Endothelial cell (in vitro differentiated cells): ENCODE measurements at regions not wholly inside any gene's neighbourhood (a gene's known extent, or its start where the extent isn't known, plus 50 kb on each side); places are given as distances from the start of the nearest gene placed in this dataset.

Experiments
- DNase-seq: peaks from one replicate; pipeline ENCODE4 v3.0.0; 2021; ENCODE audit warnings: low spot score
- H3K27ac Mint-ChIP-seq: one replicate; pipeline ENCODE4 v1.8.0; 2021; ENCODE audit warnings: mixed read lengths, inconsistent platforms; ENCODE audit not compliant: unreplicated experiment
- H3K27me3 Mint-ChIP-seq: one replicate; pipeline ENCODE4 v1.8.0; 2021; ENCODE audit warnings: mild to moderate bottlenecking, moderate library complexity, mixed read lengths, inconsistent platforms; ENCODE audit not compliant: unreplicated experiment
- H3K36me3 Mint-ChIP-seq: one replicate; pipeline ENCODE4 v1.8.0; 2021; ENCODE audit warnings: mild to moderate bottlenecking, low read depth, mixed read lengths, inconsistent platforms; ENCODE audit not compliant: unreplicated experiment
- H3K4me1 Mint-ChIP-seq: one replicate; pipeline ENCODE4 v1.8.0; 2021; ENCODE audit warnings: mild to moderate bottlenecking, mixed read lengths, inconsistent platforms; ENCODE audit not compliant: unreplicated experiment
- H3K4me3 Mint-ChIP-seq: one replicate; pipeline ENCODE4 v1.8.0; 2021; ENCODE audit warnings: mild to moderate bottlenecking, mixed read lengths, inconsistent platforms; ENCODE audit not compliant: unreplicated experiment
- H3K9me3 Mint-ChIP-seq: one replicate; pipeline ENCODE4 v1.8.0; 2021; ENCODE audit warnings: mixed read lengths, inconsistent platforms; ENCODE audit not compliant: unreplicated experiment
- TF ChIP-seq, protein P1 (sequence below): fragments of 200-600 bp; sonication (generic); IDR thresholded peaks from one replicate; pipeline ENCODE4 v1.5.0; 2021; ENCODE audit warnings: antibody characterized with exemption; ENCODE audit not compliant: unreplicated experiment

DNA sequence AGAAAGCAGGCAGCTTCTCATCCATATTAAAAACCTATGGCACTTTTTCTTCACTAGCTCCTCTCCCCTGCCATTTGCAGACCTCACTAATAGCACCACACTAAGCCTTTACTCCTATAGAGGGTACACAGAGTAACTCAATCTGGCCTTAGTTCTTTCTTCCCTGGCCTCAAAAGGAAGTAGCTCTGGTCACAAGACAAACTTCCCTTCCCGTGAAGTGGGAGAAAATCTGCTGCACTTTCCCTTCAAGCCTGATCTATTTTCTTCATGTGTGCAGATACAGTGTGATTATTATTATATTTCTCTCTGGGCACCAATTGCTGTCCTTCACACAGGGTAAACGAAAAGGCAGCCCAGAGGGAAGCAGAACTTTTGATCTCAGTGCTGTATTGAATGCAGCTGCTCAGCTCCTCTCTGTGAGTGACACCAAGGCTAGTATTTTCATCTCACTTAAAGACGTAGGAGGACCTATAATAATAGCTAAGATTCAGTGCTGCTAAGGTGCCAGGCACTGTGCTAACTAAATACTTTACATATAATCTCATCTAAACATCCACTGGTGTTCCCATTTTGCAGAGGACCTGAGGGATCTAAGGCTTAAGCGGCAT is 61.9 kb upstream of the RASGRP1 start:
- Mint-ChIP-seq H3K4me1 (peaks cover 5% of the 10 kb centered on the region), H3K36me3 (no peaks in the 10 kb centered on the region), H3K9me3 (no peaks in the 10 kb centered on the region), H3K27me3 (no peaks in the 10 kb centered on the region), H3K4me3 (no peak overlapping the region), H3K27ac (no peak overlapping the region)
- TF ChIP-seq, protein P1, sequence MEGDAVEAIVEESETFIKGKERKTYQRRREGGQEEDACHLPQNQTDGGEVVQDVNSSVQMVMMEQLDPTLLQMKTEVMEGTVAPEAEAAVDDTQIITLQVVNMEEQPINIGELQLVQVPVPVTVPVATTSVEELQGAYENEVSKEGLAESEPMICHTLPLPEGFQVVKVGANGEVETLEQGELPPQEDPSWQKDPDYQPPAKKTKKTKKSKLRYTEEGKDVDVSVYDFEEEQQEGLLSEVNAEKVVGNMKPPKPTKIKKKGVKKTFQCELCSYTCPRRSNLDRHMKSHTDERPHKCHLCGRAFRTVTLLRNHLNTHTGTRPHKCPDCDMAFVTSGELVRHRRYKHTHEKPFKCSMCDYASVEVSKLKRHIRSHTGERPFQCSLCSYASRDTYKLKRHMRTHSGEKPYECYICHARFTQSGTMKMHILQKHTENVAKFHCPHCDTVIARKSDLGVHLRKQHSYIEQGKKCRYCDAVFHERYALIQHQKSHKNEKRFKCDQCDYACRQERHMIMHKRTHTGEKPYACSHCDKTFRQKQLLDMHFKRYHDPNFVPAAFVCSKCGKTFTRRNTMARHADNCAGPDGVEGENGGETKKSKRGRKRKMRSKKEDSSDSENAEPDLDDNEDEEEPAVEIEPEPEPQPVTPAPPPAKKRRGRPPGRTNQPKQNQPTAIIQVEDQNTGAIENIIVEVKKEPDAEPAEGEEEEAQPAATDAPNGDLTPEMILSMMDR, result no peak
- DNase-seq, result no peak

DNA sequence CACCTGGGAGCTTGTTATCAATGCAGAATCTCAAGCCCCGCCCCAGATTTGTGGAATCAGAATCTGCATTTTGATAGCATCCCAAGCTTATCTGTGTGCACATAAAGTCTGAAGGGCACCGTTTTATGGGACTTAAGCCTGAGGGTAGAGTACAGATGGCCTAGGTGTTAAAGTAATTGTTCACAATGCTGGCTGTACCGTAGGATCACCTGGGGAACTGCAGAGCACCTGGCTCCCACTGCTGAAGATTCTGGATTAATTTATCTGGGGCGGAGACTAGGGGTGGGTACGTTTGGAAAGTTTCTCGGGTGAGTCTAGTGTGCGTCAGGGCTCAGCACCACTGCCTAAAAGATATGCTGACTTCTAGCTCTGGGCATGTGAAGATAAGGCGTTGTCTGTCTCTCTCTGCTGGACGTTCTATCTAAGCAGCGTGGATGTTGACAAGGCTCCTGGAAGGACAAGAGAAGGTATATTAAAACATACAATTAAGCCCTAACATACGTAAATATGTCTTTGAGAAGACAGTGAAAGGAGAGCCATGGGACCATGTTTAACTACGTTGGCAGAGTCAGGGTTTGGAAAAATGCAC is 63.2 kb upstream of the RASGRP1 start:
- DNase-seq, result no peak
- Mint-ChIP-seq H3K9me3 (no peaks in the 10 kb centered on the region), H3K27me3 (no peaks in the 10 kb centered on the region), H3K36me3 (no peaks in the 10 kb centered on the region), H3K27ac (no peak overlapping the region), H3K4me3 (no peak overlapping the region), H3K4me1 (peaks cover 5% of the 10 kb centered on the region)
- TF ChIP-seq, protein P1, result no peak

DNA sequence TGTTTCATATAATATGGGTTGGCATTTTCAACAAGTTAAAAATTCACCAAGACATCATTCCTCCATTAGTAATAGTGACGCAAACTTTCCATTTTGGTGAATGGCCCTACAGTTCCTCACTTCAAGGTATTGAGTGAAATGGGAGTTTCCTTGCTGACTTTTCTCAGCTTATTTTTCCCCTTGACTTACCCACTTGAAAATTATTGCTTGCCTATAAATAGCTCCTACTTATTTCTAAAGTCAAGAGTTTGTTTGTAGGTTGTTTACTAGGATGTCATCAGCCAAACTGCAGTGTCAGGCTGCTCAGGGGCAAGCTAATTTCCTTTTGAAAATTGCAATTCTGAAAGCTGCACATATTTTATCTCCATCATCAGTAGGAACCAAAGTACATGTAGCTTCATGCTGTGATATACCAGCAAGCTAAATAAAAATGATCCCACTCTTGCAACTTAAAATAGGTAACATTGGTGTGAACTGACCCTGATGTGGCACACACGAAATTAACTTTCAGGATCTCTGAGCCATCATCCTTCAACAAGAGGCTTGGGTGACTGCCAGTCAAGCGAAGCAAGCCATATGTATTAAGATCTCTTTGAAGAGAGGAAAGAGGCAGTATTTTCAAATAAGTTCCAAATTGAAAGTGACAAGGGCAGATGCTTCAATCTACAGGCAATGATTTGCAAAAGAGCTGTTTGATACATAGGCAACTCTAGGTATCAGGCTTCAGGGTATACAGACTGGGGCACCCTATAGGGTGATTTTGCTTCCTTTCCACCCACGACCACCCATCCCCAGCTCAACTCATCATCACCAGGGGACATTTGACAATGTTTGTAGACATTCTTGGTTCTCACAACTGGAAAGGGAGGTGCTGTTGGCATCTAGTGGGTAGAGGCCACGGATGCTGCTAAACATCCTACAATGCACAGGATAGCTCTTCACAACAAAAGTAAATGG is 66.8 kb upstream of the RASGRP1 start:
- DNase-seq, result no peak
- H3K4me3 Mint-ChIP-seq, result no peak overlapping the region
- H3K9me3 Mint-ChIP-seq, result no peaks in the 10 kb centered on the region
- TF ChIP-seq, protein P1, result no peak
- no peak overlapping the region for H3K27ac Mint-ChIP-seq
- peaks cover 3% of the 10 kb centered on the region for H3K4me1 Mint-ChIP-seq
- H3K27me3 Mint-ChIP-seq, result no peaks in the 10 kb centered on the region
- H3K36me3 Mint-ChIP-seq, result no peaks in the 10 kb centered on the region

DNA sequence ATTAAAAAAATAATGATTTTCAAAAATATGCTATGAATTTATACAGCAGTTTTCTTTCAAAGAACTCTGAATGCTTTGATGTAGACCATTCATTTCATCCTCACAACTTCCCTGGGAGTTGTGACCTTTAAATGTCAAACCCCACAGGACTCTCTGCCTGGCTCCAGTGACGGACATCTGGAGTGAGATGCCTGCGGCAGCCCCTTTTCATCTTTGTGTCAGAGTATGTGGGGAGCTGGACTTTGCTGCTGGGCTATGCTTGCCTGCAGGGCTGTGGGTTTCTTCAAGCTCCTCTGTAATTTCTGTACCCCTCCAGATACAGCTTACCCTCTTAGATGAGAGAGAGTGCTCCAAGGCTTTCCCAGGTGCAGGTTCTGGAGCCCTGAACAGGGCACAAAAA is 70.6 kb upstream of the RASGRP1 start:
- no peak for DNase-seq
- TF ChIP-seq, protein P1, result no peak
- H3K27ac Mint-ChIP-seq, result no peak overlapping the region
- no peaks in the 10 kb centered on the region for H3K36me3 Mint-ChIP-seq
- H3K9me3 Mint-ChIP-seq, result no peaks in the 10 kb centered on the region
- no peaks in the 10 kb centered on the region for H3K27me3 Mint-ChIP-seq
- H3K4me1 Mint-ChIP-seq, result no peaks in the 10 kb centered on the region
- no peak overlapping the region for H3K4me3 Mint-ChIP-seq

DNA sequence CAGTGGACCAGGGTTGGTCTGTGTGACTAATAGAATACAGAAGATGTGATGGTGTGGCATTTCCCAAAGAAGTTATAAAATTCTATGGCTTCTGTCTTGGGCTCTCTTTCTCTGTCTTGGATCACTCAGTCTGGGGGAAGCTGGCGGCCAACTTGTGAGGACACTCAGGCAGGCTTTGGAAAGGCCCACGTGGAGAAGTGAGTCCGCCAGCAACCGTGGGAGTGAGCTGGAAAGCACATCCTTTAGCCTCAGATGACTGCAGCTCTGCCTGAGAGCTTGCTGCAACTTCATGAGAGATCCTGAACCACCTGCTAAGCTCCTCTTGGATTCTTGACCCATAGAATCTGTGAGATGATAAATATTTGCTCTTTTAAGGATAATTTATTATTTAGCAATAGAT is 72.0 kb upstream of the RASGRP1 start:
- Mint-ChIP-seq H3K4me3 (no peak overlapping the region), H3K9me3 (no peaks in the 10 kb centered on the region), H3K36me3 (no peaks in the 10 kb centered on the region), H3K27me3 (no peaks in the 10 kb centered on the region), H3K27ac (no peak overlapping the region), H3K4me1 (no peaks in the 10 kb centered on the region)
- DNase-seq, result no peak
- TF ChIP-seq, protein P1, result no peak
